Breast epithelium (tissue), 4 donors: ENCODE measurements at regions not wholly inside any gene's neighbourhood (a gene's known extent, or its start where the extent isn't known, plus 50 kb on each side); places are given as distances from the start of the nearest gene placed in this dataset.

ENCODE experiments used
- DNase-seq, 2 donors: peaks; one replicate each; pipeline ENCODE4 v3.0.0-alpha.2; 2019; ENCODE audit warnings: low spot score in 2 of 2
- H3K27ac ChIP-seq, 2 donors: fragments of 200-600 bp; sonication (generic) in 1 of 2; one replicate each; pipeline ENCODE4 v1.5.1; 2016 to 2019; ENCODE audit warnings: mild to moderate bottlenecking in 1 of 2
- H3K27me3 ChIP-seq, 2 donors: fragments of 200-600 bp; sonication (generic) in 1 of 2; one replicate each; pipeline versions ENCODE4 v1.5.1 to v1.6.0; 2017 to 2019; ENCODE audit warnings: control low read depth in 1 of 2, mild to moderate bottlenecking in 1 of 2
- H3K36me3 ChIP-seq: fragments of 200-600 bp; one replicate; pipeline ENCODE4 v1.5.1; 2019
- H3K4me1 ChIP-seq, 2 donors: fragments of 200-600 bp; sonication (generic); one replicate each; pipeline ENCODE4 v1.5.1; 2016 to 2019; ENCODE audit warnings: control low read depth in 1 of 2
- H3K4me3 ChIP-seq, 3 donors: fragments of 200-600 bp; sonication (generic); 1 replicate in 2 of 3; 2 replicates in 1 of 3; pipeline ENCODE4 v1.5.1; 2016 to 2019; ENCODE audit warnings: mild to moderate bottlenecking in 3 of 3, moderate library complexity in 2 of 3
- H3K9me3 ChIP-seq, 2 donors: fragments of 200-600 bp; sonication (generic) in 1 of 2; one replicate each; pipeline ENCODE4 v1.5.1; 2016 to 2019; ENCODE audit warnings: control low read depth in 1 of 2
- CTCF ChIP-seq, 3 donors: fragments of 450-650 bp; IDR thresholded peaks; one replicate each; pipeline ENCODE4 v1.5.1; 2016 to 2017; ENCODE audit warnings: antibody characterized with exemption in 3 of 3, mild to moderate bottlenecking in 3 of 3, moderate library complexity in 3 of 3
- POLR2A ChIP-seq: fragments of 450-650 bp; IDR thresholded peaks from one replicate; pipeline ENCODE4 v1.6.1; 2016; ENCODE audit warnings: antibody characterized with exemption, mild to moderate bottlenecking, moderate library complexity
- POLR2AphosphoS5 ChIP-seq, 3 donors: sonication (generic); formaldehyde crosslinking; IDR thresholded peaks; one replicate each; pipeline ENCODE4 v1.6.1; 2017; ENCODE audit warnings: antibody characterized with exemption in 3 of 3
- intact Hi-C: fragments of 100-400 bp; cut with DNase I; formaldehyde crosslinking; loops from one replicate; pipeline ENCODE4 v1.15.1; 2023; ENCODE audit warnings: low total_unique reads

DNA sequence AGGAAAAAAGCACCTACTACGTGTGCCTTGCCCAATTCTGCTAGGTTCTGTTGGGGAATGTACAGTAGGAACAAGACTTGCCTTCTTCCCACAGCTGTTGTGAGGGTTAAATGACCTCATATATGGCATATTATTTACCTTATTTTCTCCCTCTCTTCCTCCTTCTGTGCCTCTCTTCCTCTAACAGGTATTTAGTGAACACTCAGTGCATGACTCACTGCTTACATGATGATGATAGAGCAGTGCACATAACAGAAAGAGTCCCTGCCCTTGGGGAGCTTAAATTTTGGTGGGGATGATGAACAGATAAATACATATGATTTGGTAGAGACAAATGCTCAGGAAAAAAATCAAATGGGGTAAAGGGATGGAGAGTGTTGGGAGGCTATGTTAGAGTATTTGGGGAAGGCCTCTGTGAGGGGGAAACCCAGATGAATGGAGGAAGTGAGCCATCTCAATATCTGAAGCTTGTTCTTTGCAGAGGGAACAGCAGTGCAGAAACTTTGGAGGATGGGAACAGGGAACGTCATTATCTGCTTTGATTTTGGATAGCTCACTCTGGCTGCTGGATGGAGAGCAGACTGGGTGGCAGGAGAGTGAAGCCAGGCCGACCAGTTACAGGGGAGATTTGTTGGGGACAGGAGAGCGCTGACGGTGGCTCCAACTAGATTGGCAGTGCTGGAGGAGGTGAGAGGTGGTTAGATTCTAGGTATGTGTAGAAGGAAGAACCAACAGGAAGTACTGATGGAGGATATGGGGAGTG is 95.5 kb upstream of the TENM4 start:
- no peak for DNase-seq
- no peak overlapping the region for H3K27ac ChIP-seq
- TF ChIP-seq POLR2AphosphoS5 (IDR thresholded peaks at IDR 0.05) (no peak), POLR2A (no peak), CTCF (IDR thresholded peaks at IDR 0.05) (no peak)
- intact Hi-C loops: no loop called here
- no peaks in the 10 kb centered on the region for H3K9me3 ChIP-seq
- H3K4me3 ChIP-seq: no peak overlapping the region
- no peaks in the 10 kb centered on the region for H3K27me3 ChIP-seq
- no peaks in the 10 kb centered on the region for H3K36me3 ChIP-seq
- H3K4me1 ChIP-seq: no peaks in the 10 kb centered on the region

DNA sequence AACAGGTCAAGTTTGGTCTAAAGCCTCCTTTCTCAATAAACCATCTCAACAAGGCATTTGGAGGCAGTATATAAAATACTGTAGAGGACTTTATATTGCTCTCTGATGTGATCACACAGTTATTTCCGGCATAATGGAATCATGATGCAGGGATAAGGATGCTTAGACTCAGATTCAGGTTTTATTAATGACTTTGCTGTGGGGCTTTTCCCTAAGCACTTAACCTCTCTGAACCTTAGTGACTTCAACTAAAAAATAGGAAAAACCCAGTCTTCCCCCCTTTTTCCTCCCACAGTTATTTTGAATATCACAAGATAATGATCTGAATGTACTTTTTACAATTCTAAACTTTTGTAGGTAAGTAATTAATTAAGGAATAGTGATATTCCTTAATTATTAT is 94.8 kb upstream of the TENM4 start:
- intact Hi-C loops: no loop called here
- DNase-seq: no peak
- H3K27ac ChIP-seq: no peak overlapping the region
- H3K27me3 ChIP-seq: no peaks in the 10 kb centered on the region
- H3K4me3 ChIP-seq: no peak overlapping the region
- H3K36me3 ChIP-seq: no peaks in the 10 kb centered on the region
- TF ChIP-seq CTCF (IDR thresholded peaks at IDR 0.05): no peak
- TF ChIP-seq POLR2A: no peak
- H3K4me1 ChIP-seq: no peaks in the 10 kb centered on the region
- H3K9me3 ChIP-seq: no peaks in the 10 kb centered on the region

GRCh38 chr11:79525257-79525656 is 84.4 kb upstream of the TENM4 start:
- Histone ChIP-seq H3K27ac (no peak overlapping the region), H3K36me3 (no peaks in the 10 kb centered on the region), H3K4me1 (no peaks in the 10 kb centered on the region), H3K4me3 (no peak overlapping the region), H3K27me3 (no peaks in the 10 kb centered on the region), H3K9me3 (no peaks in the 10 kb centered on the region)
- no peak for DNase-seq
- intact Hi-C loops: no loop called here
- TF ChIP-seq POLR2AphosphoS5 (IDR thresholded peaks at IDR 0.05) (no peak), CTCF (IDR thresholded peaks at IDR 0.05) (no peak), POLR2A (no peak)

GRCh38 chr11:79522626-79523025 is 81.8 kb upstream of the TENM4 start:
- intact Hi-C loops: no loop called here
- Histone ChIP-seq H3K27ac (no peak overlapping the region), H3K4me1 (no peaks in the 10 kb centered on the region), H3K9me3 (no peaks in the 10 kb centered on the region), H3K4me3 (no peak overlapping the region), H3K36me3 (no peaks in the 10 kb centered on the region), H3K27me3 (no peaks in the 10 kb centered on the region)
- DNase-seq: no peak
- no peak for TF ChIP-seq CTCF (IDR thresholded peaks at IDR 0.05)
- no peak for TF ChIP-seq POLR2A
- no peak for TF ChIP-seq POLR2AphosphoS5 (IDR thresholded peaks at IDR 0.05)

DNA sequence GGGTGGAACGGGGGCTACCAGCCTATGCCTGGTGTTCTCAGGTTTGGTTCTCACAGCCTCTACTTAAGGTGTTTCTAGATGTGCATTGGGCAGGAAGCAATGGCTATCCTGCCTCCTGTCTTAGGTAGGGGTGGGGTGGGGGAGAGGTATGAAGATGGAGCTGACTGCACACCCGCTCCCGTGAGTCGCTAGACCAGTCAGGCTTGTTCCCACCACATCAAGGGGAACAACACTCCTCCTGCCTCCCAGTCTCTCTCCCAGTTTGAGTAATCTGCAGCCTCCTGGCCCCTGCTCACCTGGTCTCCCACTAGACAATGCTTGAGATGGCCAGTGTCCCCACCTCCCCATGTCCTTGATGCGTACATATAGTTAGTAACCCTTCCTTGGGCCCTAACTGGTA is 79.3 kb upstream of the TENM4 start:
- Histone ChIP-seq H3K9me3 (no peaks in the 10 kb centered on the region), H3K27me3 (no peaks in the 10 kb centered on the region), H3K36me3 (no peaks in the 10 kb centered on the region), H3K27ac (no peak overlapping the region), H3K4me3 (no peak overlapping the region), H3K4me1 (no peaks in the 10 kb centered on the region)
- no peak for DNase-seq
- intact Hi-C loops: no loop called here
- TF ChIP-seq POLR2AphosphoS5 (IDR thresholded peaks at IDR 0.05): no peak
- no peak for TF ChIP-seq CTCF (IDR thresholded peaks at IDR 0.05)
- TF ChIP-seq POLR2A: no peak
